HG03060 (cell line): ENCODE measurements at regions not wholly inside any gene's neighbourhood (a gene's known extent, or its start where the extent isn't known, plus 50 kb on each side); places are given as distances from the start of the nearest gene placed in this dataset.

Source experiments
- ATAC-seq: cut with Tn5 transposase; IDR thresholded peaks from one replicate; pipeline ENCODE4 v1.9.1; 2021; ENCODE audit warnings: low read depth, moderate number of reproducible peaks; ENCODE audit not compliant: unreplicated experiment

DNA sequence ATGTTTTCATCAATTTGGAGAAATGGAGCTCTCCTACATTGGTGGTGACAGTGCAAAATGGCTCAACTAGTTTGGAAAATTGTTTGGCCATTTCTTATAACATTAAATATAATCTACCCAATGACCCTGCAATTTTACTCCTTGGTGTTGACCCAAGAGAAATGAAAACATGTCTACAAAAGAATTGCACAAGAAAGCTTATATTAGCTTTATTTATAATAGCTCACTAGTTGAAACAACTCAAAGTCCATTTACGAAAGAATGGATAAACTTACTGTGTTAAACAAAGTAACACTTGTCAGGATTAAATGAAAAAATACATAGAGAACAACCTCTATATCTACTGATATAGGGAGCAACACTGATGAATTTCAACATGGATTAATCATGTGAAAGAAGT lies 539.9 kb downstream of the DNAJB9 start:
- ATAC-seq: no peak

DNA sequence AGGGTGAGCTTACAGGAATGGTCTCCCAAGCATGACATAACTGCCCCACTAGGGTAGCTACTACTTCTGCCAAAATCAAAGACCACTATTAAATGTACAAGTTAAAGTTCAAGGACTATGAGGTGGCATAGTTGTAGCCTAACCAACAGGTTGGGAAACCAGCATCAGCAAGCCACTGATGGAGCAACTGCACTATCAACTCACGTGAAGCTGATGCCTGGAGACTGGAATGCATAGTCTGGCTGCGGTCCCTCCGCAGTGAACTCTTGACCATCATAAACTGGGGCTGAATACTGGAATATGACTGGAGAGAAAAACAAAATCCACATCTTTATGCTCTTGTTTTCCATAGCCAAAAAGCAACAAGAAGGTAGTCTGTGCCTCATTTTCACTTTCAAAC lies 541.4 kb downstream of the DNAJB9 start:
- ATAC-seq: no peak

DNA sequence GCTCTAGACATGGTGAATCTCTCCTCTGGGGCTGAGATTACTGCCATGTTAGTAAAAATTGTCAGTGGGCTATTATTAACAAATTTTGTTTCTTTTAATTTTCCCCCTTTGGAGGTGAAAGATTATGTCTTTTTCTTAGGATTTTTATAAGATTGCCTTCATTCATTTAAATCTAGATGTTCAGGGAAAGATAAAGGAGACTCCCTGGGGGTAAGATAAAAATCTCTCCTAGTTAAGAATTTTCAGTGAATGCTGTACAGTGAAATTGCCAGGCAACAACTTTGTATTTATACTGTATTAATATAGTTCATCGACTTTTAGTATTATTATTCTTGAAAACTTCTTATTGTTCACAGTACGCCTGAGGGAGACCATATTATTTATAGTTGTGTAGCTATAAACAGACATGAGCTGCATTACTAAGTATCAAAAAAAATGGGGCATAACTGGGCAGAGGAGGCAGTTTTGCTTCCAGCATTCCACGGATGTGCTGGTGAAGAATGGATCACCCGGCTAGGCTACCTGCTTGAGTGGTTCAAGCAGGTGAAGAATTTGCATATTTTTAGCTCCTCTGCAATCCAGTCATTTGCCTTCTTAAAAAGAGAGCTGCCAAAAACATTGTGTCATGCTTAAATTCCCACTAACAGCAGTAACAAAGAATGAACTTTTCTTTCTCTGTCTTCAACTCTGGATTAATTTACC lies 552.1 kb downstream of the DNAJB9 start:
- ATAC-seq: no peak

DNA sequence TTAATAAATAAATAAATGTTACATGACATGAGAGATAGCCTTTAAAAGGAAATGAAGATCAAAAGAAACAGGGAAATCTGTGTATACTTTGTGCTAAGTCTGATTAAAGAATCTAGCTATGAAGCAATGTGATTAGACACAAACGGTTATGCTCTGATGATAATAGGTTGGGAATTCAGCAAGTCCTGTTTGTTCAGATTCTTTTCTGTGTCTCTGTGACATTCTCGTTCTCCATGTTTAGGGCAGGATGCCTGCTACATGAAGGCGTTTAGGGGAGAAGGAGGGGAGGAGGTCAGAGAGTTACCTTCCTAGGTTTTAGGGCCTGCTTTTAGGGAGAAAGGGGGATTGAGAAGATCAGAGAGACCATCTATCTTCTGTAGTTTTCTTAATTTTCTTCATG lies 555.3 kb downstream of the DNAJB9 start:
- ATAC-seq: no peak

DNA sequence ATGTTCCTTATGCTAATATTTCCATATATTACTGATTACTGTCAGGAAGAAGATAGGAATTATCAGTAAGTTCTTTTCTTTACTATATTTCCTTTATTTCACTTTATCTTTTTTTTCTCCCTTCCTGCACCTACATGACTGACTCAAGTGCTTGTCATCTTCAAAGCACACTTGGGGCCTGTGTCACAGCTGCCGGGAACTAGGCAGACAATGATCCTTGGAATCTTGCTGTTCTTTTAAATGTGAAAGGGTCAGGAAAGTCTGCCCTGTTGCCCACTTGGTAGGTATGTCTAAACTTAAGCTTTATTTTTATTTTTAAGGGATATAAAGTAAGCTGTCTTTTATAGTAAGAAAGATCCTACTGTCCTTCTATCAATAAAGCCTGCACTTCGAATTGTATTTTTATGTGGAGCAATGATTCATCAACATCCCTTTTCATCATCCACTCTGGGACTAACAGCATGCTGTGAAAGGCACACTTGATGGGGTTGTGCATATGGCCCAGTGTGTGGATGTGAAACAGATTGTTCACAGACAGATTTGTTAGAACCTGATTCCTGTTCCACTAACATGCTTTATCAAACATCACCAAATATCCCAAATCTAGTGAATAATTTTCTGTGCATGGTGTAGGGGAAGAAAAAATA lies 556.9 kb downstream of the DNAJB9 start:
- no peak for ATAC-seq

DNA sequence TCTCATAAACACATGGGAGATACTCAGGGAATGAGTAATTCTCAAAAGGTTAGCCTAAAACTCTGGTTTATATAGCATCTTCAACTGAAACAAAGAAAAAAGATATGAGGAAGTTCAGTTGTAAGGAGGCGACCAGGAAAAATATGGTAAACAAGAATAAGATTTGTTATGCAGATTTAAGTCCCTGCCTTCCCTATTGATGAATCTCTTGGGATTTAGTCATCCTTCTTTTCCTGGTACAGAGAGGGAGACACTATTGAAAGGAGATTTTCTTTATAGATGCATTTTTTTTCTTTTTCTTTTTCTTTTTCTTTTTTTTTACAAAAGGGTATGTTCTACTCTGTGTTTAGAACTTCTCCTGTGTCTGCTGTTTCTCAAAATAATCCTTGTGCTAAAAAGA lies 557.5 kb downstream of the DNAJB9 start:
- ATAC-seq: no peak

DNA sequence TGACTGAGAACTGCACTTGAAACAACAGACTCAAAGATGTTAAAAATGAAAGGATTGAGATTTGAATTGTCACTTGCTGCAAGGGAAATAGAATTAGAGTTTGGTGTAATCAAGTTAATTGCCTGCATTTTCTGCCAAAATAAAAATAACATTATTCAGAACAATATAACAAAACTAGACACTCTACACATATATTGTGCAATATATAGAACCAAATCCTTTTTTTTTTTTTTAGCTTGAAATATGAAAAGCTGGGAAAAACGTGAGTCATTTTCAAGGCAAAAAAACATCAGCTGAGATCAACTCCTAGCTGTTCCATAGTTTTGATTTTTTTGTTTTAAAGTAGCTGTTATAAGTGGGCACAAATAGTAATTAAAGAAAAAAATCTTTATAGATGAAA lies 561.5 kb downstream of the DNAJB9 start:
- ATAC-seq: no peak

DNA sequence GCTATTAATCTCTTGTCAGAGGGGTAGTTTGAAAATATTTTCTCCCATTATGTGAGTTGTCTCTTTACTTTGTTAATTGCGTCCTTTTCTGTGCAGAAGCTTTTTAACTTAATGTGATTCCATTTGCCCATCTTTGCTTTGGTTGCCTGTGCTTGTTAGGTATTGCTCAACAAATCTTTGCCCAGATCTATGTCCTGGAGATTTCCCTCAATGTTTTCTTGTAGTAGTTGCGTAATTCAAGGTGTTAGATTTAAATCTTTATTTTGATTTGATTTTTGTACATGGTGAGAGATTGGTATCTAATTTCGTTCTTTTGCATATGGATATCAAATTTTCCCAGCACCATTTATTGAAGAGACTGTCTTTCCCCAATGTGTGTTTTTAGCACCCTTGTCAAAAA lies 567.2 kb downstream of the DNAJB9 start:
- ATAC-seq: no peak

DNA sequence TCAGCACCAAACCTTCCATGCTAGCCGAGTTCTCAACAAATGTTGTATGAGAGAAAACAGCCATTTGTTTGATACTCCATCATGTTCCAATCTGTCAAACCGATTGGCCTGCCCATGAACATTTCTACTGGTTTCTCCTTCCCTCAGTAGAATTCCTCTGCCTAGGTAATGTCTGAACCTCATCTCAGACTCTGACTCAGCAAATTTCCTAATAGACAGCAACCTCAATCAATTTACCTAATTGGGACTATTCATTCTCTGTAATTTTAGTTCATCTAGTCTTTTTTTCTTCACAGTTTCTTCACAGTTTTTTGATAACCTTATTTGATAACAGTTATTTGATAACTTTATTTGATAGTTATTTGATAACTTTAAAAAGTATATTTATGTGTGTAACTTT lies 585.1 kb downstream of the DNAJB9 start:
- ATAC-seq: no peak

DNA sequence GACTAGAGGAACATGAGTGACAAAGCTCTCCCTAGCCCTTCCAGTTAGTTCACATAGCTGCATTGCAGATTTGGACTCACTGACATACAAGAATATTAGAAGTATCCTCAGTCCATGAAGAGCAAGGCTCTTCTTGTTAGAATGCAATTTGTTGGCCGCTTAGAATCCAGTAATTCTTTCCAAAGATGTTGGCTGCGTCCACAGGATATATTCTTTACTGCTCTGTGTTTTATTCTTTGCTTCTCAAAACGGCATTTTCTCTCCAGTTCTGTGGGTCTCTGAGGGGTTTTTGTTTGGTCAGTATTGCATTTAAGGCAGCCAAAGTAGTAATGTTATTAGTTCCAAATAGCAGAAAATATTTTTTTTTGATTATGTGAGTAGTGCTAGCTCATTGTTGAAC lies 588.6 kb downstream of the DNAJB9 start:
- ATAC-seq: no peak

DNA sequence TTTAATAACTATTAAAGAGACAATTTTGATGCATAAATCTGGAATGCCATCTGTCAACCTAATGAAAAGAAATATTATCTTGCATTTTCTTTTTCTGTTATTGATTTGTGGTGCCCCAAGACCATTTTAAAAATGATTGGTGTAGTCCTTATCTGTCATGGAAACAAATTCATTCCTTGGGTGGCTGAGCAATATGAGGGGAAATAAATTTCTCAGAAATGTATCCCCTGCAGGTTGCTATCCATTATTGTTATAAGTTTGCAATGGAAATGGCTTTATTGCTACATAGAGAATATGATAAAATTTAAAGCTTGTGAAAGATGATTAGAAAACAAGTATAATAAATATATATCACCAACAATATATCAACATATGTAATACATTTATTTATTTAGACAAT lies 607.0 kb downstream of the DNAJB9 start:
- ATAC-seq: no peak

DNA sequence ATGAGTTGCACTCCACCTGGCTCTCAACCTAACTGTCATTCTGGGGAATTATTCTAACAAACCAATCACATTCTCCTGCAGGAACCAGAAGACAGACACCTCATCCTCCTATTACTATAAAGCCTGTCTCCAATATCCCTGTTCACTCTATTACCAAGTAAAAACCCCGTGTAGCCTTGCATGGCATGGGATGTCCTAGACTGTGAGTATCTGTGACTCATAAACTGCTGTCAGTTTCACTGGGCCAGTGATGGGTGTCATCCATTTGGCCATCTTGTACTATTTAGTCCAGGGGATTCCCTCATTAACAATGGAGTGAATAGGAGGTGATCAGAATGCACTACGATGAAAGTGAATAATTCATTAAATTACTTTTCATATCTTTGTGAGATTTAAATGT lies 608.7 kb downstream of the DNAJB9 start:
- ATAC-seq: no peak

DNA sequence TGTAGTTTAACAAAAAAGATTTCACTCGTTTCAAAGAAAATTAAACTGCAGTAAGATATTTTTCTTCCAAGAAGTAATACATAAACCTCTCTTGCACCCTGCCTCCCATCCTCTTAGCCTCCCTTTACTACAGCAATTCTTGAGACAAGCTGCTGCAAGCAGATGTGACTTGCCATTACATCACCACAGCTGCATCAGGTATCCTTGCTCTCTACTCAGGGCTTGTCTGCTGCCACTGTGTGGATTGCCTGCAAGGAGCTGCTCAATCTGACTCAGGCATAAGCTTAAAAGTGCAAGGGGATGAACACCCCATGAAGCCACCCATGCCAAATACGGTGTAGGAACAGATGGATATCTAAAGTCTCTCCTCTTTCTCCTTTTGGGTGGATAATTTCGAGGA lies 609.9 kb downstream of the DNAJB9 start:
- no peak for ATAC-seq

DNA sequence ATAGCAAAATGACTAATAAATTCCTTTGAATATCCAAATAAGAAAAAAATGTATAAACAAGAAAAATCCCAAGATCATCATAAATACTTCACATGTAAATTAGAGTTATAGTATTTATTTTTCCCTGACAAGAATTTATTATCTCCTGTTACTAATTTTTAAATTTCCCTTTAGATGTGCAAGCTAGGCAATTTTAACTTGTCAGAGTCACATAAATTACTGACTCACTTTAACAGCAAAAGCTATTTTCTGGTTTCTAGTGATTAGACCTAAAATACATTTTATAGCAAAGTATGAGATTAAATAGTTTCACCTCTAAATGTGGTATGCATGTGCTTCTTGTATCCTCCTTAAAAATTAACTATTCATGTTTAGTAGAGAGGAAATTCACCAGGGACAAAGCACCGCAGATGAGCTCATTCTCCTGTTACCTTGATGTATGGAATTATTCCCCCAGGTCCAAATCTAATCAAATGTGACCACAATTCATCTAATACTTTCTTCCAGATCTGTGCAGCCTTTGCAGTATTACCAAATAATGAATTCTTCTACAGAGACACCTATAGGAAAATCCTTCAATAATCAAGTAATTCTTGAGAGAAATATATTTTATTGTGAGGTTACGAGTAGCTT lies 621.2 kb downstream of the DNAJB9 start:
- ATAC-seq: no peak

DNA sequence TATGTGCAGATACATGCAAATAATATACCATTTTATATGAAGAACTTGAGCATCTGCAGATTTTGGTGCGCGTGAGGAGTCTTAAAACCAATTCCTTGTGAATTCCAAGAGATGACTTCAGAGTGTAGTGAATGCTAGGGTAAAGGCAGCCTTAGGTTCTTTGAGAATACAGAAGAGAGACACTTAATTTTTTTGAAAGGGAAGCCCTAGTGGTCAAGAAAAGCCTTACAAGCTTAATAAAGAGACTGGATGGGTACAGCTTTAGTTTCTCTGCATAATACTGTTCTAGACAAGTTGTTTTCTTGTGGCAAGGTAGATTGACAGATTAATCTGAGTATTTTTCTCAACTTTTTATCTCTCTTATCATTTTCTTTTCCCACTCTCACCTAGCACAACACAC lies 636.5 kb downstream of the DNAJB9 start:
- no peak for ATAC-seq

DNA sequence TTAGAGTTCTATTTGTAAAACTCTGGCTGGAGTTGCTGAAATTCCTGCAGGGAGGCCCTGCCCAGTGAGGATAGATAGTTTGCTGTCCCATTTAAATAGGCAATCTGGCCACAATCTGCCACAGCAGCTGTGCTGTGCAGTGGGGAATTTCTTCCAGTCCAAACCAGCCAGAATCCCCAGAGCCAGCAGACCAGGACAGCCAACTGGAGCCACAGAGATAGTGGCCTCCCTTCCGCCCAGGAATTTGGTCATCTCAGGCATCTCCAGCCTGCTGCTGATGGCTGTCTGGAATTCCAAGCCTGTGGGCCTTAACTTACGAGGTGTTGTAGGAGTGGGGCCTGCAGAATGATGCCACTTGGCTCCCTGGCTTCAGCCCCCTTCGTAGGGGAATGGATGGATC lies 643.4 kb downstream of the DNAJB9 start:
- no peak for ATAC-seq

DNA sequence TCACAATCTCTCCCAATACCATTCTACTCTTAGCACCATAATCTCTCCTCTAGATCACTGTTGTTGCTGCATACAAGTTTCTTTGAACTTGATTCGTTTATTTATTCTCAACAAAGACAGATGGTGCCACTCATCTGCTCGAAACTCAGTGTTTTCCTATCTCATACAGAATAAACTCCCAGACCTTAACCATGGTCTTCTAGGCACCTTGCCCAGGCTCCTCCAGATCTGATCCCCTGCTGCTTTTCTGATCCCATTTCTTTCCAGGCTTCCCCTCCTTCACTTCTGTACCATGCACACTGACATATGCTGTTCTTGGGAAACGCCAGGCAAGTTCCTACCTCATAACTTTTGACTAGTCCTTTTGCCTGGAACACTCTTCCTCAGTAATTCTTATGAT lies 645.7 kb downstream of the DNAJB9 start:
- no peak for ATAC-seq

DNA sequence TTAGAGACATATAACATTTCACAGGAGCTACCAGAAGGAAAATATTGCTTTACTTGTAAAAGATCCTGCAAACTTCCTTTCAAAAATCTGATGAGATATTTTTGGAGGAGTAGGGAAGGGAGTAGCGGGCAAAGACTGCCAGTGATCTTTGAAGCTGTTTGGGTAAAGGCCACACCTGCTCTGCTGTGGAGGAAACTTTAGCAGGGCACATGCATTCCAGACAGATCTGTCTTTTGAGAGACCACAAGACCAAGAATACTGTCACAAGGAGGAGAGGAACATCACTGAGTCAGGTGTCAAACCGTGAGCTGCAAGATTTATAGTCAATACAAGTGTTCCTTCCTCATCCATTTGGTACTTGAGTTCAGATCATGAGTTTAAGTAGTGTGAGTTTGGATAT lies 654.4 kb downstream of the DNAJB9 start:
- ATAC-seq: no peak

DNA sequence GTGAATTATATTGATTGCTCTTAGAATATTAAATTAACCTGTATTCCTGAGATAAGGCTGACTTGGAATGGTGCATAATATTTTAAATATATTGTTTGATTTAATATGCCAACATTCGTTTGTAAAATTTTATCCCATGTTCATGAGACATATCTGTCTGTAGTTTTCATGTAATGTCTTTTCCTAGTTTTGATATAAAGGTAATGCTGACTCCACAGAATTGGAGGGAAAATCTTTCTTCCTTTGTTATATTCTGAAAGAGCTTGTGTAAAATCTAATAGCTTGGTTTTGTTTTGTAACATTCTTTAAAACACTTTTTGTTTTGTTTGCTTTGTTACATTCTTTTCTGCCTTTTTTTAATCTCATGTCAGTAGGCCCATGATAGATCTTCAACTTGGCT lies 657.0 kb downstream of the DNAJB9 start:
- ATAC-seq: no peak

DNA sequence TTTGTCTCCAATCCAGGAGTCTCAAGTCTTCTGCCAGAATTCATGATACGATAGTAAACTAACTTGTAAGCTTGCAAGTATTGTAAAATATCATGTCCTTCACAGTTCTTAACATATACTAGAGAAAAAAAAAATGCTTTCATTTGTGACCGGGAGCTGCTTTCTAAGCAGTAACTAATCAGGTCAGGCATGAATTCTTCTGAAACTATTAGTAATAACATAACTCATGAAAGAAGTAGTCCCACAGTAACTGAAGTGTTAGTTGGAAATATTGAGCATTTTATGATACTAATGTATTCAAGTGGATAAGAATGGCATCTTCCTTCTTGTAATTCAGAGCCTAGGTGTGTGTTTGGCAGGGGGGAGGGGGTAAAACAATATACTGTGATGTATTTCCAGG lies 665.6 kb downstream of the DNAJB9 start:
- peak; percentile 54 for ATAC-seq

DNA sequence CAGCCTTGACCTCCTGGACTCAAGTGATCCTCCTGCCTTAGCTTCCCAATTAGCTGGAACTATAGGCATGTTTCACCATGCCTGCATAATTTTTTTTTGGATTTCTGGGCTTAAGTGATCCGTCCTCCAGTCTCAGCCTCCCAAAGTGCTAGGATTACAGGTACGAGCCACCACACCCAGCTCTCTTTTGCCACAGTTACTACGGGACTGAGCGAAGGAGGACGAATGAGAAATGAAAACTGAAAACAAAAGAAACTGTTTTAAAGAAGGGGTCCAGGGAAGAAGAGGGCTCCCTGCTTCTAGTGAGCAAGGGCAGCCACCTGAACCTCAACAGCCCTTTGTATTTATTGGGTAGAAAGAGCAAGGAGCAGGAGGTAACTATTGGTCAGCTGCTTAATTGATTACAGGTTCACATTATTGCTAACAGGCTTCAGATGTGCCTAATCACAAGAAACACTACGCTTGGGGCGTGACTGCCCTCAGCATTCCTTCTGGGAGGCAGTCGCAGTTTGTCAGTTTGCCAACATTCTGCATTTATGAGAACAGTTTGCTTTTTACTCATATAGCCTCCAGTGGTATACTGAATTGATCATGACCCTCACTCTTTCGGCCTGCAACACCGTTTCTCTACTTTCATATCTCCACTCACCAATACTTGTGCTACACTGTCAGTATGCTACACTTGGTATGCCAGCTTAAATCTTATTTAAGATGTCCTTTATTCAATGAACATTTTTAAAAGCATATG lies 676.8 kb downstream of the DNAJB9 start:
- no peak for ATAC-seq
